ENCODE measurements at regions not wholly inside any gene's neighbourhood (a gene's known extent, or its start where the extent isn't known, plus 50 kb on each side); places are given as distances from the start of the nearest gene placed in this dataset.

- ChIA-PET POLR2A (no interaction called here), RAD21 (ENCODE audit: unreplicated experiment) (interaction anchor here (0.8 to 0.9 kb wide), 2 partner anchors 19 to 64 kb away, joined by 3 read pairs; no protein-coding TSS in a partner anchor), CTCF (interaction anchor here (0.7 to 0.9 kb wide), 4 partner anchors 10 to 983 kb away, joined by 3 to 4 read pairs (median 3); no protein-coding TSS in a partner anchor), SMC1A (ENCODE audit: uncharacterized antibody, unreplicated experiment) (interaction anchor here (0.6 to 1.3 kb wide), 7 partner anchors 10 to 246 kb away, joined by 3 to 5 read pairs (median 3); no protein-coding TSS in a partner anchor)
- no peak overlapping the region for H3K27ac ChIP-seq (ENCODE audit: control insufficient read depth, insufficient read depth)
- H4K20me1 ChIP-seq (ENCODE audit: control insufficient read depth, insufficient read depth) = no peaks in the 10 kb centered on the region
- ATAC-seq = no peak
- intact Hi-C loops (cut with micrococcal nuclease; ENCODE audit: unreplicated experiment) = no loop called here
- H3K9ac ChIP-seq (ENCODE audit: control insufficient read depth, insufficient read depth, low read length) = no peak overlapping the region
- TF ChIP-seq MTA2 (IDR thresholded peaks at IDR 0.05; ENCODE audit: low read depth) = no peak
- TF ChIP-seq RAD21 (IDR thresholded peaks at IDR 0.05; ENCODE audit: insufficient read depth, low read depth, low read length) = no peak
- TF ChIP-seq E2F8 (IDR thresholded peaks at IDR 0.05; ENCODE audit: low read depth, partially characterized antibody) = no peak
- TF ChIP-seq MYB (IDR thresholded peaks at IDR 0.05; ENCODE audit: borderline replicate concordance, low read depth, low read length) = no peak
- TF ChIP-seq NRF1 (conservative IDR thresholded peaks at IDR 0.05; ENCODE audit: low read depth, low read length) = no peak
- no peak for TF ChIP-seq GABPA (IDR thresholded peaks at IDR 0.05; ENCODE audit: low read depth)
- TF ChIP-seq CBX5 (IDR thresholded peaks at IDR 0.05; ENCODE audit: low read depth) = no peak
- no peak for TF ChIP-seq PBX3 (IDR thresholded peaks at IDR 0.05; ENCODE audit: insufficient replicate concordance, low read depth, low read length)
- TF ChIP-seq ASH2L (IDR thresholded peaks at IDR 0.05; ENCODE audit: borderline replicate concordance, low read depth) = no peak
- H3K9me3 ChIP-seq (replicated peaks; ENCODE audit: control insufficient read depth, insufficient read depth, low read length) = no peaks in the 10 kb centered on the region; the same call in 2 of the 3 replicates
- no peak for FAIRE-seq
- H2AFZ ChIP-seq (ENCODE audit: control insufficient read depth, low read depth, low read length) = no peak overlapping the region
- no peak for DNase-seq (ENCODE audit: low read depth, low spot score)
- no peaks in the 10 kb centered on the region for H3K4me1 ChIP-seq (ENCODE audit: control insufficient read depth, insufficient read depth, low read length)
- no peaks in the 10 kb centered on the region for H3K36me3 ChIP-seq (ENCODE audit: control insufficient read depth in 2 of 2, insufficient read depth in 2 of 2, low read length in 1 of 2)
- H3K27me3 ChIP-seq (replicated peaks in 1 of 2; ENCODE audit: control insufficient read depth in 2 of 2, insufficient read depth in 2 of 2, low read length in 1 of 2) = no peaks in the 10 kb centered on the region
- no TSS peak for BruUV-seq (replicated peaks)
- H3K4me2 ChIP-seq (ENCODE audit: control insufficient read depth, insufficient read depth) = no peak overlapping the region
- H3K4me3 ChIP-seq = no peak overlapping the region
- 41% methylated on average over 6 of the region's 6 CpGs for WGBS (ENCODE audit: insufficient coverage, insufficient replicate concordance, low lambda C conversion rate, missing lambda C conversion rate)
- no peaks in the 10 kb centered on the region for H3K79me2 ChIP-seq (ENCODE audit: control insufficient read depth, insufficient read depth, low read length)
- in situ Hi-C loops (cut with MboI) = no loop called here
Measured at GRCh38 chr1:198867182-198867581, 228.3 kb downstream of the PTPRC start.
